Muscle layer of duodenum (tissue), 2 donors: ENCODE measurements at regions not wholly inside any gene's neighbourhood (a gene's known extent, or its start where the extent isn't known, plus 50 kb on each side); places are given as distances from the start of the nearest gene placed in this dataset.
"Not testable (repeated sequence)": the region's sequence is repeated elsewhere in the genome, so short reads cannot be mapped to it uniquely, and the experiment has no call there.

Source experiments
- H3K27ac ChIP-seq: one replicate; pipeline ENCODE4 v1.7.0; 2013; ENCODE audit warnings: mild to moderate bottlenecking, low read length
- H3K27me3 ChIP-seq: one replicate; pipeline ENCODE4 v1.7.0; 2013; ENCODE audit warnings: low read depth, mild to moderate bottlenecking, control low read depth, low read length
- H3K36me3 ChIP-seq, 2 donors: one replicate each; pipeline ENCODE4 v1.7.0; 2013; ENCODE audit warnings: low read length in 2 of 2, control low read depth in 1 of 2, mild to moderate bottlenecking in 1 of 2; ENCODE audit not compliant: insufficient read depth in 2 of 2, control insufficient read depth in 1 of 2
- H3K4me1 ChIP-seq, 2 donors: one replicate each; pipeline ENCODE4 v1.7.0; 2013; ENCODE audit warnings: low read length in 2 of 2, mild to moderate bottlenecking in 2 of 2, control low read depth in 1 of 2, moderate library complexity in 1 of 2; ENCODE audit not compliant: insufficient read depth in 2 of 2, control insufficient read depth in 1 of 2
- H3K4me3 ChIP-seq, 2 donors: one replicate each; pipeline ENCODE4 v1.7.0; 2013; ENCODE audit warnings: low read length in 2 of 2, low read depth in 1 of 2, mild to moderate bottlenecking in 1 of 2
- H3K9me3 ChIP-seq, 2 donors: one replicate each; pipeline ENCODE4 v1.7.0; 2013; ENCODE audit warnings: low read length in 2 of 2, control low read depth in 1 of 2, mild to moderate bottlenecking in 1 of 2; ENCODE audit not compliant: control insufficient read depth in 1 of 2
- donor health status: healthy.

GRCh38 chr13:95430525-95430924, 122.0 kb upstream of the CLDN10 start:
- H3K27ac ChIP-seq, H3K9me3 ChIP-seq, H3K27me3 ChIP-seq, H3K4me1 ChIP-seq, H3K4me3 ChIP-seq, H3K36me3 ChIP-seq: not testable (repeated sequence)

- H3K27ac ChIP-seq = no peak overlapping the region
- H3K4me3 ChIP-seq = no peak overlapping the region
- H3K36me3 ChIP-seq = no peaks in the 10 kb centered on the region
- H3K9me3 ChIP-seq = no peaks in the 10 kb centered on the region
- no peaks in the 10 kb centered on the region for H3K4me1 ChIP-seq
- H3K27me3 ChIP-seq = no peaks in the 10 kb centered on the region
These were observed 120.4 kb upstream of the CLDN10 start for GRCh38 chr13:95432141-95432540.

- Histone ChIP-seq H3K27ac (no peak overlapping the region), H3K4me1 (no peaks in the 10 kb centered on the region), H3K4me3 (no peak overlapping the region), H3K36me3 (no peaks in the 10 kb centered on the region), H3K27me3 (no peaks in the 10 kb centered on the region), H3K9me3 (no peaks in the 10 kb centered on the region)
These were observed 119.0 kb upstream of the CLDN10 start for GRCh38 chr13:95433537-95433936.

- no peak overlapping the region for H3K27ac ChIP-seq
- no peaks in the 10 kb centered on the region for H3K27me3 ChIP-seq
- H3K9me3 ChIP-seq = no peaks in the 10 kb centered on the region
- no peaks in the 10 kb centered on the region for H3K4me1 ChIP-seq
- no peaks in the 10 kb centered on the region for H3K36me3 ChIP-seq
- no peak overlapping the region for H3K4me3 ChIP-seq
These were observed 118.4 kb upstream of the CLDN10 start for GRCh38 chr13:95434111-95434510.

GRCh38 chr13:95437561-95437960, 115.0 kb upstream of the CLDN10 start:
- Histone ChIP-seq H3K27me3 (no peaks in the 10 kb centered on the region), H3K27ac (no peak overlapping the region), H3K4me3 (no peak overlapping the region), H3K9me3 (no peaks in the 10 kb centered on the region), H3K36me3 (no peaks in the 10 kb centered on the region), H3K4me1 (no peaks in the 10 kb centered on the region)

GRCh38 chr13:95438297-95438696, 114.2 kb upstream of the CLDN10 start:
- Histone ChIP-seq H3K36me3 (no peaks in the 10 kb centered on the region), H3K4me1 (no peaks in the 10 kb centered on the region), H3K27ac (no peak overlapping the region), H3K9me3 (no peaks in the 10 kb centered on the region), H3K27me3 (no peaks in the 10 kb centered on the region), H3K4me3 (no peak overlapping the region)

- no peaks in the 10 kb centered on the region for H3K27me3 ChIP-seq
- no peak overlapping the region for H3K27ac ChIP-seq
- H3K9me3 ChIP-seq = no peaks in the 10 kb centered on the region
- no peaks in the 10 kb centered on the region for H3K36me3 ChIP-seq
- H3K4me3 ChIP-seq = no peak overlapping the region
- no peaks in the 10 kb centered on the region for H3K4me1 ChIP-seq
These were observed 112.0 kb upstream of the CLDN10 start for GRCh38 chr13:95440441-95441088.

- no peaks in the 10 kb centered on the region for H3K4me1 ChIP-seq
- no peaks in the 10 kb centered on the region for H3K9me3 ChIP-seq
- H3K27ac ChIP-seq = no peak overlapping the region
- no peaks in the 10 kb centered on the region for H3K36me3 ChIP-seq
- H3K27me3 ChIP-seq = no peaks in the 10 kb centered on the region
- H3K4me3 ChIP-seq = no peak overlapping the region
These were observed 111.2 kb upstream of the CLDN10 start for GRCh38 chr13:95441326-95441725.

- no peak overlapping the region for H3K4me3 ChIP-seq
These were observed 108.4 kb upstream of the CLDN10 start for GRCh38 chr13:95444006-95444730.

GRCh38 chr13:95445131-95445530, 107.4 kb upstream of the CLDN10 start:
- no peaks in the 10 kb centered on the region for H3K36me3 ChIP-seq
- H3K27me3 ChIP-seq = no peaks in the 10 kb centered on the region
- no peaks in the 10 kb centered on the region for H3K4me1 ChIP-seq
- no peaks in the 10 kb centered on the region for H3K9me3 ChIP-seq
- H3K27ac ChIP-seq = no peak overlapping the region
- H3K4me3 ChIP-seq = no peak overlapping the region

More at GRCh38 chr13:95444006-95444730, 108.4 kb upstream of the CLDN10 start:
- Histone ChIP-seq H3K9me3 (no peaks in the 10 kb centered on the region), H3K36me3 (no peaks in the 10 kb centered on the region), H3K4me1 (no peaks in the 10 kb centered on the region), H3K27ac (no peak overlapping the region), H3K27me3 (no peaks in the 10 kb centered on the region)

- Histone ChIP-seq H3K4me1 (no peaks in the 10 kb centered on the region), H3K4me3 (no peak overlapping the region)
These were observed 104.7 kb upstream of the CLDN10 start for GRCh38 chr13:95447814-95448213.

GRCh38 chr13:95451656-95452055, 100.9 kb upstream of the CLDN10 start:
- H3K27me3 ChIP-seq = no peaks in the 10 kb centered on the region
- no peak overlapping the region for H3K4me3 ChIP-seq
- H3K36me3 ChIP-seq = no peaks in the 10 kb centered on the region
- no peak overlapping the region for H3K27ac ChIP-seq
- no peaks in the 10 kb centered on the region for H3K4me1 ChIP-seq
- no peaks in the 10 kb centered on the region for H3K9me3 ChIP-seq

More at GRCh38 chr13:95447814-95448213, 104.7 kb upstream of the CLDN10 start:
- H3K27me3 ChIP-seq = no peaks in the 10 kb centered on the region
- no peak overlapping the region for H3K27ac ChIP-seq
- H3K36me3 ChIP-seq = no peaks in the 10 kb centered on the region
- H3K9me3 ChIP-seq = no peaks in the 10 kb centered on the region
